ENCODE measurements at regions not wholly inside any gene's neighbourhood (a gene's known extent, or its start where the extent isn't known, plus 50 kb on each side); places are given as distances from the start of the nearest gene placed in this dataset.

DNA sequence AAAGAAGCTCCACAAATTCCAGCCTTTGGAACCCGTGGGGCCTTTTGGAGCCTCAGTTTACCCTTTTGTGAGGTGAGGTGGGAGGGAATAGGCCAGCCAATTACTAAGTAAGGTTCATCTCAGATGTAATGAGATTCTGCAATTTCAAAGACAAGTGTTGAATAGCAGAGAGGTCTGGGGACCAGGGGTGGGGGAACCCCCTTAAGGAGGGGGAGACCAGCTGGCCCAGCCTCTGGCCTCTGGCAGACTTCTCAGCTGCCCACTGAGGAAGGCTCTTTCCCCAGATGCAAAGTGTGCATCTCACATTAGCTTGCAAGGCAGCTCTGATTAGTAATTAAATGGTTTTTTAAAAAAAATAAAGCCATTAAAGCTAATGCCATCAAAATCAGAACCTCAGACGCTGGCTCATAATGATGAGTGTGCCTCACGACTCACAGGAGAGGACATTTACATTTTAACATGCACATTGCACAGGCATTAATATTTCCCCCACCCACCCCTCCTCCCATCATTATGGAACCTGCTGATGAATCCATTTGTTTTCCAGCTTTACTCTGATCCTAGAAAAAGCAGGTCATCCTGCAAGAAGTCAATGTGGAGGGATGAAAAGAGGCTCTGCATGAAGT is 176.7 kb upstream of the TLE3 start:
- TF ChIP-seq, protein P1, sequence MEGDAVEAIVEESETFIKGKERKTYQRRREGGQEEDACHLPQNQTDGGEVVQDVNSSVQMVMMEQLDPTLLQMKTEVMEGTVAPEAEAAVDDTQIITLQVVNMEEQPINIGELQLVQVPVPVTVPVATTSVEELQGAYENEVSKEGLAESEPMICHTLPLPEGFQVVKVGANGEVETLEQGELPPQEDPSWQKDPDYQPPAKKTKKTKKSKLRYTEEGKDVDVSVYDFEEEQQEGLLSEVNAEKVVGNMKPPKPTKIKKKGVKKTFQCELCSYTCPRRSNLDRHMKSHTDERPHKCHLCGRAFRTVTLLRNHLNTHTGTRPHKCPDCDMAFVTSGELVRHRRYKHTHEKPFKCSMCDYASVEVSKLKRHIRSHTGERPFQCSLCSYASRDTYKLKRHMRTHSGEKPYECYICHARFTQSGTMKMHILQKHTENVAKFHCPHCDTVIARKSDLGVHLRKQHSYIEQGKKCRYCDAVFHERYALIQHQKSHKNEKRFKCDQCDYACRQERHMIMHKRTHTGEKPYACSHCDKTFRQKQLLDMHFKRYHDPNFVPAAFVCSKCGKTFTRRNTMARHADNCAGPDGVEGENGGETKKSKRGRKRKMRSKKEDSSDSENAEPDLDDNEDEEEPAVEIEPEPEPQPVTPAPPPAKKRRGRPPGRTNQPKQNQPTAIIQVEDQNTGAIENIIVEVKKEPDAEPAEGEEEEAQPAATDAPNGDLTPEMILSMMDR (IDR thresholded peaks at IDR 0.05; ENCODE audit: borderline replicate concordance, insufficient read depth, low read depth, low read length): no peak
- no peak overlapping the region for H3K4me3 ChIP-seq (ENCODE audit: low read depth, low read length)

DNA sequence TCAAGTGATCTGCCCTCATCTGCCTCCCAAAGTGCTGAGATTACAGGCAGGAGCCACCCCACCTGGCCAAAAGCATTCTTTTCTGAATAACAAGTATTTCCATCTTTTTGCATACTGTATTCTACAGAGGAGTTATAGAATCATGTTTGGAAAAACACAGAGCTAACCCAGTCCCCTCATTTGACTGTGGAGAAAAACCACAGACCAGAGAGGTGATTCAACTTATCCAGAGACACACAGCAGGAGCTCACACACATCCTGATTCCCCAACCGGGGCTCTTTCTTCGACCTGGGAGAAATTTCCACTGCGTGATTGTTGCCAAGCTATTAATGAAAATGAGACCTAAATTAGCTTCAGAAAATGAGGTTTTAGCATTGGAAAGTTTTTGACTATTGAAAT is 176.1 kb upstream of the TLE3 start:
- no peak overlapping the region for H3K4me3 ChIP-seq (ENCODE audit: low read depth, low read length)
- TF ChIP-seq, protein P1 (IDR thresholded peaks at IDR 0.05; ENCODE audit: borderline replicate concordance, insufficient read depth, low read depth, low read length): no peak

DNA sequence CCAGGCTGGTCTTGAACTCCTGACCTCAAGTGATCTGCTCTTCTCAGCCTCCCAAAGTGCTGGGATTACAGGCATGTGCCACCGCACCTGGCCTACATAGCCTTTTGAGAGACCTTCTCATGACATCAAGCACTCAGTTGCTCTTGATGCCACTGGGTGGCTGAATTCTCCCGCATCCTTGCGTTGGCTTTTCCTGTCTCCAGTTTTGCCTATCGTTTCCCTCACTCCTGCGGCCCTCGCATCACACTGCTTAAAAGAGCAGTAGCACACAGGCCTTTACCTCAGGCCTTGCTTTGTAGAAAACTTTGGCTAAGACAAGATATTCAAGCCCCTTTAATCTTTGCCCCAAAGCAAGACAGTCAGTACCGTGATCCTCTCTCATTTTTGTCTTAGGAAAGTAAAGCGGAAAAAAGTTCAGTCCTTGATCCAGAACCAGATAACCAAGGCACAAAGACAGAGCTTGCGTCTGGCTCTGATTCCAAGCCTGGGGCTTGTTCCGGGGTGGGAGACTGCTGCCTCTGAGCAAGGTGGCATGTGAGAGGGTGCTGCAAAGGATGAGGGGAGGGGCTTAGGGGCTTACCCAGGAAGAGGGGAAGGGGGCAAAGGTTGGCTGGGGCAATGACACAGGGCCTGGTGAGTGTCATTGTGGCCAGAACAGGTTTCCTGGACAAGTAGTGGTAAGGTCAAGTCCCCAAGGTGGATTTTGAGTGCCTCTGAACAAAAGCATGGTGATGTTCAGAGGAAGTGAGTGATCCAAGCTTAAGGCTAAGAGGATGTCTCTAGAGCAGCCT is 175.0 kb upstream of the TLE3 start:
- TF ChIP-seq, protein P1 (IDR thresholded peaks at IDR 0.05; ENCODE audit: borderline replicate concordance, insufficient read depth, low read depth, low read length): no peak

DNA sequence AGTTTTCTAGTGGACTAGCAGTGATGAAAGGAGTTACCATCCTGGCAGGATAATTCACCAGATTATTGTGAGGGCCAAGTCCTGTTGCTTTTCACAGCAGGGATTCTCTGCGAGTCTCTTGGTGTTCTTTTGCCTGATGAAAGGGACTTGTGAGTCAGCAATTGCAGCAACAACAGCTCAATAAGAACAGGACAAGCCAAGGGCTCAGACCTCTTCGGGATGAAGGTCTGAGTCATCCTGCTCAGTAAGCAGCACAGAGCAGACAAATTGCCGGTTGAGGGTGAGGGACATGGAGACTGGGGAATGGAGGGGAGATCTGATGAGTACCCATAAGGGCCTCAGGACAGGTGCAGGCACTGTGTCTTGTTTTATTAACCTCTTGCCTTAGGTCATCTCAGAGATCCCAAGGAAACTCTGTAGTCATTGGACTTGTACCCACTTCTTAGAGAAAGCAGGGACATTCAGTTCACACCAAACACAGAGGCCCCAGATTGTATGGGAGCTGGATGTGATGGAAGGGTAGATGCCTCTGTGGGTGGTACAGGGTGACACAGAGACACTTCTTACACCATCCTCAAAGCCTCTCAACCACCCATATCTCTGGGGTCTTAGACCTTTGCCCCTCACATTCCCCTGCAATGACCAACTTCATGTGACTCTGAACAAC is 173.8 kb upstream of the TLE3 start:
- H3K4me3 ChIP-seq (ENCODE audit: low read depth, low read length): no peak overlapping the region
- TF ChIP-seq, protein P1 (IDR thresholded peaks at IDR 0.05; ENCODE audit: borderline replicate concordance, insufficient read depth, low read depth, low read length): no peak

More for the DNA sequence above, 175.0 kb upstream of the TLE3 start:
- H3K4me3 ChIP-seq (ENCODE audit: low read depth, low read length): no peak overlapping the region

DNA sequence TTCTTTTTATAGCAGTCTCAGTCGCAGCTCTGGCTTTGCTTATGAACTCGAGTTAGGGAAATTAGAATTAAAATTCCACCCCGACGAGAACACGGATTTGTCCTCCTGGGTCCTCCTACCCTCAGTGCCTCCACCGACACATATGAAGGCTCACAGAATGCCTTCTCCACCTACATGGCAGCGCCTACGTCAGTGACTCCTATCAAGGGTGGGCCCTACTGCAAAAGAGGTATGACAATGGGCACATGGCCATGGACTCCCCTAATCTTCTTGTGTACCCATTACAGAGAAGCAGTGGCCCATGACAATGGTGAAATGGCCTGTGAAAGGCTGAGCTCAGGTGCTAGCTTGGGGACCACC is 173.0 kb upstream of the TLE3 start:
- TF ChIP-seq, protein P1 (IDR thresholded peaks at IDR 0.05; ENCODE audit: borderline replicate concordance, insufficient read depth, low read depth, low read length): no peak
- H3K4me3 ChIP-seq (ENCODE audit: low read depth, low read length): no peak overlapping the region

DNA sequence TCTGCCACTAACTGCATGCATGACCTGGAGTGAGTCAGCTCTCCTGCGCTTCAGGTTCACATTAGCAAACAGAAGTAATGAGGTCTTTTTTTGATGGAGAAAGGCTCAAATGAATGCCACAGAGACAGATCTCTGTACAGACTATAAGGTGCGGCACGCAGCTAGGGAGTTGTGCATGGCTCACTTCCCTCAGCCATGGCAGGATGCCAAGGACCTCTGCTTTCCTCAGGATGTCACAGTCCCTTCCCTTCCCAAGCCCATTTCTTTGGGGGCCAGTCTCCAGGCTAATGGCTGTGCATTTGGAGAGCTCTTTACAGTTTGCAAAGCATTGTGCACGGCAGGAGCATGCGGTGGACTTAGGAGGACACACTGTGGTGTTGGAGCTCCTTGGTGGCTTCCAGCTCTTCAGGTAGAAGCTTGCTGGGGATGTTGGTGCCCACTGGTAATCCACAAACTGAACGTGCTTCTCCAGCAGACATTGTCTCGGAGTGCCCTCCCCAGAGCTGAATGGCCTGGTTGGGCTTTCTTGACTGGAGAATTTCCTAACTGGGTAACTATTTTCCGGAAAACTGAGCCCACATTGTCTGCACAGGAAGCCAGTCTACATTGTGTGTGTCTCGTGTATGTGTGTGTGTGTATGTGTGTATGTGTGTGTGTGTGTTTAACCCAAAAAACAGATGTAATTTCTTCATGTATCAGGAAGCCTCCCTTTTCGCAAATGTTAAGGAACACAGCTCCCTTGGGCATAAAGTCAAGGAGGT is 172.5 kb upstream of the TLE3 start:
- TF ChIP-seq, protein P1 (IDR thresholded peaks at IDR 0.05; ENCODE audit: borderline replicate concordance, insufficient read depth, low read depth, low read length): no peak
- no peak overlapping the region for H3K4me3 ChIP-seq (ENCODE audit: low read depth, low read length)

Data from GM12875 (cell line).